GM12874 (cell line): ENCODE measurements at regions not wholly inside any gene's neighbourhood (a gene's known extent, or its start where the extent isn't known, plus 50 kb on each side); places are given as distances from the start of the nearest gene placed in this dataset.

Experiments used
- CTCF ChIP-seq: IDR thresholded peaks from 2 replicates; pipeline ENCODE4 v1.5.1; 2011; ENCODE audit warnings: low read depth, mild to moderate bottlenecking, control low read depth, low read length, moderate library complexity; ENCODE audit not compliant: insufficient read depth

- TF ChIP-seq CTCF = no peak
Measured at GRCh38 chr2:111219285-111219684, 98.6 kb downstream of the BCL2L11 start.

- TF ChIP-seq CTCF = no peak
Measured at GRCh38 chr2:111219734-111220505, 99.2 kb downstream of the BCL2L11 start.

GRCh38 chr2:111220962-111221361, 100.2 kb downstream of the BCL2L11 start:
- no peak for TF ChIP-seq CTCF

- no peak for TF ChIP-seq CTCF
Measured at GRCh38 chr2:111221701-111222100, 101.0 kb downstream of the BCL2L11 start.

- TF ChIP-seq CTCF = no peak
Measured at GRCh38 chr2:111222204-111222866, 101.6 kb downstream of the BCL2L11 start.

- TF ChIP-seq CTCF = no peak
Measured at GRCh38 chr2:111225856-111226255, 105.1 kb downstream of the BCL2L11 start.

GRCh38 chr2:111226876-111227700, 106.4 kb downstream of the BCL2L11 start:
- TF ChIP-seq CTCF = no peak
